Endothelial cell (in vitro differentiated cells): ENCODE measurements at regions not wholly inside any gene's neighbourhood (a gene's known extent, or its start where the extent isn't known, plus 50 kb on each side); places are given as distances from the start of the nearest gene placed in this dataset.
"Not testable (repeated sequence)": the region's sequence is repeated elsewhere in the genome, so short reads cannot be mapped to it uniquely, and the experiment has no call there.

ENCODE experiments used
- DNase-seq: peaks from one replicate; pipeline ENCODE4 v3.0.0; 2021; ENCODE audit warnings: low spot score
- H3K27ac Mint-ChIP-seq: one replicate; pipeline ENCODE4 v1.8.0; 2021; ENCODE audit warnings: mixed read lengths, inconsistent platforms; ENCODE audit not compliant: unreplicated experiment
- H3K27me3 Mint-ChIP-seq: one replicate; pipeline ENCODE4 v1.8.0; 2021; ENCODE audit warnings: mild to moderate bottlenecking, moderate library complexity, mixed read lengths, inconsistent platforms; ENCODE audit not compliant: unreplicated experiment
- H3K36me3 Mint-ChIP-seq: one replicate; pipeline ENCODE4 v1.8.0; 2021; ENCODE audit warnings: mild to moderate bottlenecking, low read depth, mixed read lengths, inconsistent platforms; ENCODE audit not compliant: unreplicated experiment
- H3K4me1 Mint-ChIP-seq: one replicate; pipeline ENCODE4 v1.8.0; 2021; ENCODE audit warnings: mild to moderate bottlenecking, mixed read lengths, inconsistent platforms; ENCODE audit not compliant: unreplicated experiment
- H3K4me3 Mint-ChIP-seq: one replicate; pipeline ENCODE4 v1.8.0; 2021; ENCODE audit warnings: mild to moderate bottlenecking, mixed read lengths, inconsistent platforms; ENCODE audit not compliant: unreplicated experiment
- H3K9me3 Mint-ChIP-seq: one replicate; pipeline ENCODE4 v1.8.0; 2021; ENCODE audit warnings: mixed read lengths, inconsistent platforms; ENCODE audit not compliant: unreplicated experiment
- CTCF ChIP-seq: fragments of 200-600 bp; sonication (generic); IDR thresholded peaks from one replicate; pipeline ENCODE4 v1.5.0; 2021; ENCODE audit warnings: antibody characterized with exemption; ENCODE audit not compliant: unreplicated experiment

GRCh38 chr10:130516141-130516735 is 380.0 kb downstream of the GLRX3 start:
- no peak for DNase-seq
- H3K27me3 Mint-ChIP-seq, result peaks cover 5% of the 10 kb centered on the region
- no peak overlapping the region for H3K4me3 Mint-ChIP-seq
- no peak for TF ChIP-seq CTCF
- peaks cover 44% of the 10 kb centered on the region for H3K9me3 Mint-ChIP-seq
- H3K27ac Mint-ChIP-seq, result no peak overlapping the region
- H3K4me1 Mint-ChIP-seq, result no peaks in the 10 kb centered on the region
- peaks cover 24% of the 10 kb centered on the region for H3K36me3 Mint-ChIP-seq

- not testable (repeated sequence) for H3K27me3 Mint-ChIP-seq, DNase-seq, H3K4me1 Mint-ChIP-seq, H3K27ac Mint-ChIP-seq, H3K4me3 Mint-ChIP-seq
- Mint-ChIP-seq H3K9me3 (peaks cover 38% of the 10 kb centered on the region), H3K36me3 (peaks cover 19% of the 10 kb centered on the region)
Observed at GRCh38 chr10:130518921-130519320, 382.7 kb downstream of the GLRX3 start.

- TF ChIP-seq CTCF, result no peak
- Mint-ChIP-seq H3K36me3 (peaks cover 13% of the 10 kb centered on the region), H3K4me1 (no peaks in the 10 kb centered on the region), H3K27ac (no peak overlapping the region), H3K27me3 (no peaks in the 10 kb centered on the region), H3K9me3 (peaks cover 31% of the 10 kb centered on the region), H3K4me3 (no peak overlapping the region)
- DNase-seq, result no peak
Observed at GRCh38 chr10:130519791-130520190, 383.6 kb downstream of the GLRX3 start.

- Mint-ChIP-seq H3K4me3 (no peak overlapping the region), H3K36me3 (no peaks in the 10 kb centered on the region), H3K27ac (no peak overlapping the region), H3K9me3 (peaks cover 39% of the 10 kb centered on the region), H3K4me1 (no peaks in the 10 kb centered on the region), H3K27me3 (peaks cover 2% of the 10 kb centered on the region)
- DNase-seq, result no peak
- no peak for TF ChIP-seq CTCF
Observed at GRCh38 chr10:130531312-130531711, 395.1 kb downstream of the GLRX3 start.

GRCh38 chr10:130541090-130541489 is 404.9 kb downstream of the GLRX3 start:
- H3K9me3 Mint-ChIP-seq, result peaks cover 16% of the 10 kb centered on the region
- no peak for DNase-seq
- TF ChIP-seq CTCF, result no peak
- H3K4me3 Mint-ChIP-seq, result no peak overlapping the region
- H3K27me3 Mint-ChIP-seq, result peaks cover 2% of the 10 kb centered on the region
- peaks cover 4% of the 10 kb centered on the region for H3K36me3 Mint-ChIP-seq
- no peaks in the 10 kb centered on the region for H3K4me1 Mint-ChIP-seq
- H3K27ac Mint-ChIP-seq, result no peak overlapping the region
